ENCODE measurements at regions not wholly inside any gene's neighbourhood (a gene's known extent, or its start where the extent isn't known, plus 50 kb on each side); places are given as distances from the start of the nearest gene placed in this dataset.

DNA sequence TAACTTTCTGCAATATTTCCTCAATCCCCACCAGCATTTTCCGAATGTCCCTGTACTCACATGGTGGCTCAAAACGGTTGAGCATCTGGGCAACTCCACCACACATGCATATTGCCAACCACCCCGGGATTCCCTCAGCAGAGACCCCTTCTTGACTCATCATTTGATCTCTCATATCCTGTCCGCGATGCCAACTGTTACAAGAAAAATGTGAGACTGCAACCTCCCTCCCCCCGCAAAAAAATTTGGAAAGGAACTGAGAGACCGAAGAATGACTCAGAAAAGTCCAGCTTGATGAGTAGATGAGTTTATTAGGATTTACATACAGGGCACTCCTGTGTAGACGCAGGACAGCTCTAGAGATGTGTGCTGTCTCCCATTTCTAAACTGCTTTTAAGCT lies 561.4 kb downstream of the ZIC3 start:
- TF ChIP-seq, protein P1, sequence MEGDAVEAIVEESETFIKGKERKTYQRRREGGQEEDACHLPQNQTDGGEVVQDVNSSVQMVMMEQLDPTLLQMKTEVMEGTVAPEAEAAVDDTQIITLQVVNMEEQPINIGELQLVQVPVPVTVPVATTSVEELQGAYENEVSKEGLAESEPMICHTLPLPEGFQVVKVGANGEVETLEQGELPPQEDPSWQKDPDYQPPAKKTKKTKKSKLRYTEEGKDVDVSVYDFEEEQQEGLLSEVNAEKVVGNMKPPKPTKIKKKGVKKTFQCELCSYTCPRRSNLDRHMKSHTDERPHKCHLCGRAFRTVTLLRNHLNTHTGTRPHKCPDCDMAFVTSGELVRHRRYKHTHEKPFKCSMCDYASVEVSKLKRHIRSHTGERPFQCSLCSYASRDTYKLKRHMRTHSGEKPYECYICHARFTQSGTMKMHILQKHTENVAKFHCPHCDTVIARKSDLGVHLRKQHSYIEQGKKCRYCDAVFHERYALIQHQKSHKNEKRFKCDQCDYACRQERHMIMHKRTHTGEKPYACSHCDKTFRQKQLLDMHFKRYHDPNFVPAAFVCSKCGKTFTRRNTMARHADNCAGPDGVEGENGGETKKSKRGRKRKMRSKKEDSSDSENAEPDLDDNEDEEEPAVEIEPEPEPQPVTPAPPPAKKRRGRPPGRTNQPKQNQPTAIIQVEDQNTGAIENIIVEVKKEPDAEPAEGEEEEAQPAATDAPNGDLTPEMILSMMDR (IDR thresholded peaks at IDR 0.05; ENCODE audit: poor library complexity, severe bottlenecking), result no peak
- no peaks in the 10 kb centered on the region for H3K27me3 ChIP-seq (ENCODE audit: insufficient read depth, poor library complexity, severe bottlenecking)

DNA sequence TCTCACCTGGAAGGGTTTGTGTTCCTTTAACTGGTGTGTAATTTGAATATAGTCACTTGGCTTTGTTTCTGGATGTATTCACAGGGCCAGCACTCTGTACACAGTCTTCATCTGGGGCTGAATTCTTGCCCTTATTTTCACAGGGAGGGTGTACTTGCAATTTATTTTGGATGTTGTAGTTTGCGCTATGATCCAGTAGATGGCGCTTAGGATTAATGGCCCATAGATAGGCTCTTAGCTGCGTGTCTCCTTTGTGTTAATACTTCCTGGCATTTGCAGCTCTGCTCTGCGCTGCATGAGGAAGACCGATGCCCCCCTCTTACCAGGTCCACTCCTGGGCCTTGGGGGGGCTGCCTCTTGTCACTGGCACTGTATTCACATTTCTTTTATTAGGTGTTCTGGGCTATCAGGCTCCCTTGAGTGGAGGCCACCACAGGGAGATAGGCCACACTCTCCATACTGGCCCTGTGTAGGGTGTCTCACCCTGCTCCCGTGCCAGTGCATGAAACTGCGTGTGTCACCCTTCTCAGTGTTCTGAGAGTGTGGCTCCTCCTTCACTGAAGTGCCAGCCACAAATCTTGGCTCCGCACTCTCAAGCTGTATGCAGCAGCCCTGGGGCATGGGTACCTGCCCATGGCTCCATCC lies 562.2 kb downstream of the ZIC3 start:
- DNase-seq (ENCODE audit: low spot score) (no peak), ATAC-seq (ENCODE audit: low read depth) (peak; percentile 66)
- H3K4me1 ChIP-seq (ENCODE audit: insufficient read depth, poor library complexity, severe bottlenecking), result no peaks in the 10 kb centered on the region
- no peaks in the 10 kb centered on the region for H3K9me3 ChIP-seq (ENCODE audit: severe bottlenecking)
- H3K4me3 ChIP-seq (ENCODE audit: severe bottlenecking), result no peak overlapping the region
- TF ChIP-seq, protein P1 (IDR thresholded peaks at IDR 0.05; ENCODE audit: poor library complexity, severe bottlenecking), result peak; percentile 46
- H3K27me3 ChIP-seq (ENCODE audit: insufficient read depth, poor library complexity, severe bottlenecking), result no peaks in the 10 kb centered on the region
- no peaks in the 10 kb centered on the region for H3K36me3 ChIP-seq (ENCODE audit: low read depth)
- H3K27ac ChIP-seq (ENCODE audit: poor library complexity, severe bottlenecking), result no peak overlapping the region

More for the DNA sequence above, 561.4 kb downstream of the ZIC3 start:
- no peak overlapping the region for H3K27ac ChIP-seq (ENCODE audit: poor library complexity, severe bottlenecking)
- peak; percentile 45; the same call in 2 of the 3 replicates for ATAC-seq (ENCODE audit: low read depth)
- H3K9me3 ChIP-seq (ENCODE audit: severe bottlenecking), result no peaks in the 10 kb centered on the region
- no peak for DNase-seq (ENCODE audit: low spot score)
- no peak overlapping the region for H3K4me3 ChIP-seq (ENCODE audit: severe bottlenecking)
- no peaks in the 10 kb centered on the region for H3K4me1 ChIP-seq (ENCODE audit: insufficient read depth, poor library complexity, severe bottlenecking)
- no peaks in the 10 kb centered on the region for H3K36me3 ChIP-seq (ENCODE audit: low read depth)

DNA sequence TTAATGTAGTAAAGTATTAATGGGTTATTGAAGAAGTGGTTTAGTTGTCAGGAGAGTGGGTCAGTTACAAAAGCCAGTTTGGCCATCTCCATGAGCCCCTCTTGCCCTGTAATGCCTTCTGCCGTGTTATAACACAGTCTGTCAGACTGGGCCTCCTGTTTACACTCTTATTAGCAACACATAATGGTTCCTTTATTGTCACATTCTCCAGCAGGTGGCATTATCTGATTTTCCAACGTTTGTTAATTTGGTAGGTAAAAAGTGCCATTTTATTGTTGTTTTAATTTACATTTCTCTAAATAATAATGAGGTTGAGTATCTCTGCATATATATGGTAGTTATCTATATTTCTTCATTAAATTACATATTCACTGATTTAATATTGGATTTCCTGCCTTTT lies 560.8 kb downstream of the FGF13 start:
- DNase-seq (ENCODE audit: low spot score) (no peak), ATAC-seq (ENCODE audit: low read depth) (no peak)
- Histone ChIP-seq H3K36me3 (ENCODE audit: low read depth) (no peaks in the 10 kb centered on the region), H3K27ac (ENCODE audit: poor library complexity, severe bottlenecking) (no peak overlapping the region), H3K4me1 (ENCODE audit: insufficient read depth, poor library complexity, severe bottlenecking) (no peaks in the 10 kb centered on the region), H3K4me3 (ENCODE audit: severe bottlenecking) (no peak overlapping the region), H3K9me3 (ENCODE audit: severe bottlenecking) (no peaks in the 10 kb centered on the region), H3K27me3 (ENCODE audit: insufficient read depth, poor library complexity, severe bottlenecking) (no peaks in the 10 kb centered on the region)
- TF ChIP-seq, protein P1 (IDR thresholded peaks at IDR 0.05; ENCODE audit: poor library complexity, severe bottlenecking), result no peak

DNA sequence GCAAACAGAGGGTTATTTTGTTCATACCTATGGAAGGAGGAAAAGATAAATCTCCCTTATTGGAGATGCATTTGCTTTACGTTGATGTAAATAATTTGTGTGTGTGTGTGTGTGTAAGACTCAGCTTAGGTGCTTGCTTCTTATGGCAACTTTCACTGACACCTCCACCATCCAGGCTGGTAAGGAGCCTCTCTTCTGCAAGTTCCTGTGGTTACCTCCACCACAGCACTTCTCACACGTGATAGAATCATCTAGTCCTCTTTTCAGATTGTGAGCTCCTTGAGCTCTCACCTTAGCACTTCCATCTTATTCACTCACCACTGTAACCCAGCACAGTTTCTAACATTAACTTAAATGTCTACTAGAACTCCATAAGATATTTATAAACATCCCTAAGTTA lies 553.7 kb downstream of the FGF13 start:
- no peak for ATAC-seq (ENCODE audit: low read depth)

DNA sequence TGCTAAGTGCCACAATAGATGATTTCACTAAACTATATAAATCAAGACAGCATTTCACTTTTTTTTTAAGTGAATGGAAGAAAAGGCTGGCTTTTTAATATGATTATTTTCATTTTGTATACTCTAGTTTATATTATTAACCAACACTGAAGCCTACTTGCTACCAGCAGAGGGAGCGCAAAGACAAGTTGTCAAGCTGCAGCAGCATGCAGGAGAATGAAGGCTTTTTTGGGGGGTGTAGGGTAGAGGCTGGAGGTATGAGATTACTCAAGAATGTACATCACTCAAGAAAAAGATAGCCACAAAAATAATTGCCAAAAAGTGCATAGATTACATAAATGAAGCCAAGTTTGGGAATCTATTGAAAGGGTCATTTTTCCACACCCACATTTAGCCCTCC lies 519.5 kb downstream of the FGF13 start:
- H3K9me3 ChIP-seq (ENCODE audit: severe bottlenecking), result no peaks in the 10 kb centered on the region
- DNase-seq (ENCODE audit: low spot score), result no peak
- TF ChIP-seq, protein P1 (IDR thresholded peaks at IDR 0.05; ENCODE audit: poor library complexity, severe bottlenecking), result peak; percentile 48
- no peaks in the 10 kb centered on the region for H3K36me3 ChIP-seq (ENCODE audit: low read depth)
- H3K4me1 ChIP-seq (ENCODE audit: insufficient read depth, poor library complexity, severe bottlenecking), result no peaks in the 10 kb centered on the region
- H3K27me3 ChIP-seq (ENCODE audit: insufficient read depth, poor library complexity, severe bottlenecking), result no peaks in the 10 kb centered on the region
- no peak overlapping the region for H3K27ac ChIP-seq (ENCODE audit: poor library complexity, severe bottlenecking)
- no peak for ATAC-seq (ENCODE audit: low read depth)
- H3K4me3 ChIP-seq (ENCODE audit: severe bottlenecking), result no peak overlapping the region

More for the DNA sequence above, 553.7 kb downstream of the FGF13 start:
- DNase-seq (ENCODE audit: low spot score), result no peak
- Histone ChIP-seq H3K4me1 (ENCODE audit: insufficient read depth, poor library complexity, severe bottlenecking) (no peaks in the 10 kb centered on the region), H3K36me3 (ENCODE audit: low read depth) (no peaks in the 10 kb centered on the region), H3K4me3 (ENCODE audit: severe bottlenecking) (no peak overlapping the region), H3K27ac (ENCODE audit: poor library complexity, severe bottlenecking) (no peak overlapping the region), H3K27me3 (ENCODE audit: insufficient read depth, poor library complexity, severe bottlenecking) (no peaks in the 10 kb centered on the region), H3K9me3 (ENCODE audit: severe bottlenecking) (no peaks in the 10 kb centered on the region)
- TF ChIP-seq, protein P1 (IDR thresholded peaks at IDR 0.05; ENCODE audit: poor library complexity, severe bottlenecking), result no peak

Data from RWPE2 (cell line).